ENCODE measurements at regions not wholly inside any gene's neighbourhood (a gene's known extent, or its start where the extent isn't known, plus 50 kb on each side); places are given as distances from the start of the nearest gene placed in this dataset.

DNA sequence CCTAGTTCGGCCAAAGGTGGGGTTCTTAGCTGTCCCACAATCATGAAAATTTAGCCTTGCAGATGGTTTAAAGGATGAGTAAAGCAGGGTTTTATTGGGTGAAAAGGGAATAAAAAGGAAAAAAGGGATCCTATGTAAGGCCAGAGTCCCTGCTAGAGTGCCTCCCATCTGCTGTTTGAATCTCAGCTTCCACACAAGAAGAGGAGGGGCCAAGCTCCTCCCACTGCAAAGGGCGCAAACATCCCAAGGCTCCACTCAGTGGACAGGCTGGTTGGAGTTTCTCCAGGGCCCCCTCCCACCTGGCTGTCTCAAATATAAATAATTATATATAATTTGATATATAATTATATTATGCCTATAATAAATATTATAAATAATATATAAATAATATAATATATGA lies 1272.1 kb upstream of the PCDH20 start:
- TF ChIP-seq, protein P1, sequence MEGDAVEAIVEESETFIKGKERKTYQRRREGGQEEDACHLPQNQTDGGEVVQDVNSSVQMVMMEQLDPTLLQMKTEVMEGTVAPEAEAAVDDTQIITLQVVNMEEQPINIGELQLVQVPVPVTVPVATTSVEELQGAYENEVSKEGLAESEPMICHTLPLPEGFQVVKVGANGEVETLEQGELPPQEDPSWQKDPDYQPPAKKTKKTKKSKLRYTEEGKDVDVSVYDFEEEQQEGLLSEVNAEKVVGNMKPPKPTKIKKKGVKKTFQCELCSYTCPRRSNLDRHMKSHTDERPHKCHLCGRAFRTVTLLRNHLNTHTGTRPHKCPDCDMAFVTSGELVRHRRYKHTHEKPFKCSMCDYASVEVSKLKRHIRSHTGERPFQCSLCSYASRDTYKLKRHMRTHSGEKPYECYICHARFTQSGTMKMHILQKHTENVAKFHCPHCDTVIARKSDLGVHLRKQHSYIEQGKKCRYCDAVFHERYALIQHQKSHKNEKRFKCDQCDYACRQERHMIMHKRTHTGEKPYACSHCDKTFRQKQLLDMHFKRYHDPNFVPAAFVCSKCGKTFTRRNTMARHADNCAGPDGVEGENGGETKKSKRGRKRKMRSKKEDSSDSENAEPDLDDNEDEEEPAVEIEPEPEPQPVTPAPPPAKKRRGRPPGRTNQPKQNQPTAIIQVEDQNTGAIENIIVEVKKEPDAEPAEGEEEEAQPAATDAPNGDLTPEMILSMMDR (IDR thresholded peaks at IDR 0.05): no peak
- TF ChIP-seq JUN (CRISPR knock-in tag; IDR thresholded peaks at IDR 0.05) (no peak), NFYB (CRISPR knock-in tag; conservative IDR thresholded peaks at IDR 0.05; ENCODE audit: low read depth) (no peak)
- TF ChIP-seq, protein P2, sequence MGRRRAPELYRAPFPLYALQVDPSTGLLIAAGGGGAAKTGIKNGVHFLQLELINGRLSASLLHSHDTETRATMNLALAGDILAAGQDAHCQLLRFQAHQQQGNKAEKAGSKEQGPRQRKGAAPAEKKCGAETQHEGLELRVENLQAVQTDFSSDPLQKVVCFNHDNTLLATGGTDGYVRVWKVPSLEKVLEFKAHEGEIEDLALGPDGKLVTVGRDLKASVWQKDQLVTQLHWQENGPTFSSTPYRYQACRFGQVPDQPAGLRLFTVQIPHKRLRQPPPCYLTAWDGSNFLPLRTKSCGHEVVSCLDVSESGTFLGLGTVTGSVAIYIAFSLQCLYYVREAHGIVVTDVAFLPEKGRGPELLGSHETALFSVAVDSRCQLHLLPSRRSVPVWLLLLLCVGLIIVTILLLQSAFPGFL (CRISPR knock-in tag; IDR thresholded peaks at IDR 0.05; ENCODE audit: borderline replicate concordance): no peak
- TF ChIP-seq, protein P3, sequence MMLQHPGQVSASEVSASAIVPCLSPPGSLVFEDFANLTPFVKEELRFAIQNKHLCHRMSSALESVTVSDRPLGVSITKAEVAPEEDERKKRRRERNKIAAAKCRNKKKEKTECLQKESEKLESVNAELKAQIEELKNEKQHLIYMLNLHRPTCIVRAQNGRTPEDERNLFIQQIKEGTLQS (CRISPR knock-in tag; conservative IDR thresholded peaks at IDR 0.05): no peak
